Panc1 (cell line): ENCODE measurements at regions not wholly inside any gene's neighbourhood (a gene's known extent, or its start where the extent isn't known, plus 50 kb on each side); places are given as distances from the start of the nearest gene placed in this dataset.

Source experiments
- ATAC-seq: fragments of 200-7000 bp; cut with Tn5 transposase; 2 replicates; pipeline ENCODE4 v1.9.1; 2020; ENCODE audit warnings: mild to moderate bottlenecking, moderate library complexity
- BruUV-seq: library from RNA; stranded (reverse); fragments of 400-500 nt; replicated peaks from 2 replicates; lab custom pipeline; 2021; lab: Mats Ljungman, UMichigan
- CTCF ChIA-PET: fragments of 300-600 bp; sonication (Branson Sonifier 250); formaldehyde crosslinking; loops from one replicate; lab custom pipeline; 2022; ENCODE audit warnings: antibody characterized with exemption; lab: Charles Lee
- POLR2A ChIA-PET: fragments of 300-600 bp; sonication (Branson Sonifier 250); formaldehyde crosslinking; loops from one replicate; lab custom pipeline; 2022; ENCODE audit warnings: antibody characterized with exemption; lab: Charles Lee
- DNase-seq: peaks from one replicate; pipeline ENCODE4 v3.0.0-alpha.2; 2010; ENCODE audit warnings: low read depth, low spot score
- H3K27ac ChIP-seq: 2 replicates; pipeline ENCODE4 v1.5.1; 2011; ENCODE audit warnings: mild to moderate bottlenecking, low read length, inconsistent platforms
- H3K27me3 ChIP-seq: fragments of 200-500 bp; sonication (Bioruptor generic); 2 replicates; pipeline ENCODE4 v1.6.0; 2014; ENCODE audit warnings: low read length, inconsistent platforms; ENCODE audit not compliant: control insufficient read depth, insufficient read depth
- H3K36me3 ChIP-seq: fragments of 200-500 bp; sonication (Bioruptor generic); 2 replicates; pipeline ENCODE4 v1.5.1; 2014; ENCODE audit warnings: inconsistent platforms, mild to moderate bottlenecking, low read length, moderate library complexity; ENCODE audit not compliant: control insufficient read depth, insufficient read depth
- H3K4me1 ChIP-seq: 2 replicates; pipeline ENCODE4 v1.5.1; 2011; ENCODE audit warnings: inconsistent platforms, mild to moderate bottlenecking, low read length, moderate library complexity; ENCODE audit not compliant: control insufficient read depth, insufficient read depth
- H3K4me3 ChIP-seq, 2 experiments: 2 replicates each; pipeline ENCODE4 v1.5.1; 2011 to 2012; ENCODE audit warnings: low read depth in 2 of 2, low read length in 2 of 2, mild to moderate bottlenecking in 2 of 2, inconsistent platforms in 1 of 2, moderate library complexity in 1 of 2
- H3K9me3 ChIP-seq: fragments of 200-500 bp; sonication (Bioruptor generic); 2 replicates; pipeline ENCODE4 v1.5.1; 2014; ENCODE audit warnings: low read depth, mild to moderate bottlenecking, inconsistent platforms, low read length, moderate library complexity; ENCODE audit not compliant: control insufficient read depth, insufficient read depth
- CTCF ChIP-seq: fragments of 450-650 bp; IDR thresholded peaks from 2 replicates; pipeline ENCODE4 v1.5.1; 2017; ENCODE audit warnings: mild to moderate bottlenecking
- POLR2AphosphoS5 ChIP-seq: IDR thresholded peaks from 2 replicates; pipeline ENCODE4 v1.6.1; 2012; ENCODE audit warnings: mild to moderate bottlenecking, low read depth, low read length, moderate library complexity
- REST ChIP-seq, 2 experiments: IDR thresholded peaks; 2 replicates each; pipeline ENCODE4 v1.6.1; 2011 to 2012; ENCODE audit warnings: low read depth in 2 of 2, control low read depth in 1 of 2, low read length in 1 of 2, mild to moderate bottlenecking in 1 of 2, moderate library complexity in 1 of 2; ENCODE audit not compliant: insufficient read depth in 1 of 2
- SIN3A ChIP-seq: IDR thresholded peaks from 2 replicates; pipeline ENCODE4 v1.6.1; 2012; ENCODE audit warnings: low read depth, mild to moderate bottlenecking, low read length, moderate library complexity, borderline replicate concordance; ENCODE audit not compliant: insufficient read depth
- TCF7L2 ChIP-seq: IDR thresholded peaks from 2 replicates; pipeline ENCODE4 v1.6.1; 2011; ENCODE audit warnings: mild to moderate bottlenecking, low read depth, low read length, inconsistent platforms
- in situ Hi-C: cut with HindIII; loops from 2 replicates; pipeline ENCODE4 v1.10.0; 2016; ENCODE audit warnings: low sequenced_read_pairs, low pct_unique_long_range_greater_than_20kb
- intact Hi-C: fragments of 100-400 bp; cut with micrococcal nuclease; formaldehyde crosslinking; loops from one replicate; pipeline ENCODE4 v1.10.0; 2022; ENCODE audit not compliant: unreplicated experiment

- no peaks in the 10 kb centered on the region for H3K36me3 ChIP-seq
- no peaks in the 10 kb centered on the region; the same call in 1 of the 2 replicates for H3K27me3 ChIP-seq
- no peak for DNase-seq
- intact Hi-C loops (no loop called here), in situ Hi-C loops (no loop called here)
- H3K4me3 ChIP-seq: no peak overlapping the region
- POLR2A ChIA-PET: no interaction called here
- no peaks in the 10 kb centered on the region for H3K4me1 ChIP-seq
- no peak for ATAC-seq
- H3K9me3 ChIP-seq: no peaks in the 10 kb centered on the region
- H3K27ac ChIP-seq: no peak overlapping the region
- no TSS peak for BruUV-seq
- CTCF ChIA-PET: no interaction called here
- TF ChIP-seq SIN3A: no peak
- no peak for TF ChIP-seq TCF7L2
- TF ChIP-seq REST (IDR thresholded peaks at IDR 0.05; ENCODE audit: insufficient read depth in 1 of 2, low read depth in 2 of 2, low read length in 1 of 2): no peak
- no peak for TF ChIP-seq POLR2AphosphoS5
- TF ChIP-seq CTCF: no peak
Observed at GRCh38 chr1:182291584-182292192, 99.9 kb downstream of the GLUL start.

- H3K4me3 ChIP-seq: no peak overlapping the region
- ATAC-seq: no peak
- no peaks in the 10 kb centered on the region for H3K4me1 ChIP-seq
- no peak for DNase-seq
- no peak overlapping the region for H3K27ac ChIP-seq
- TF ChIP-seq TCF7L2 (no peak), SIN3A (no peak), POLR2AphosphoS5 (no peak), REST (IDR thresholded peaks at IDR 0.05; ENCODE audit: insufficient read depth in 1 of 2, low read depth in 2 of 2, low read length in 1 of 2) (no peak), CTCF (no peak)
- no peaks in the 10 kb centered on the region for H3K9me3 ChIP-seq
- H3K36me3 ChIP-seq: no peaks in the 10 kb centered on the region
- intact Hi-C loops: no loop called here
- CTCF ChIA-PET: no interaction called here
- in situ Hi-C loops: no loop called here
- no TSS peak for BruUV-seq
- POLR2A ChIA-PET: no interaction called here
- H3K27me3 ChIP-seq: no peaks in the 10 kb centered on the region; the same call in 1 of the 2 replicates
Observed at GRCh38 chr1:182288749-182289604, 102.6 kb downstream of the GLUL start.
